Fibroblast of skin of left biceps (primary cell): ENCODE measurements at regions not wholly inside any gene's neighbourhood (a gene's known extent, or its start where the extent isn't known, plus 50 kb on each side); places are given as distances from the start of the nearest gene placed in this dataset.

ENCODE experiments used
- DNase-seq, 2 experiments: peaks; one replicate each; pipeline ENCODE4 v3.0.0-alpha.2; 2013; ENCODE audit warnings: low read depth in 2 of 2

- DNase-seq, result no peak
These were observed 409.7 kb upstream of the SPRED2 start for GRCh38 chr2:65842104-65842503.

- no peak for DNase-seq
These were observed 403.7 kb upstream of the SPRED2 start for GRCh38 chr2:65835975-65836549.

- no peak for DNase-seq
These were observed 402.5 kb upstream of the SPRED2 start for GRCh38 chr2:65834771-65835475.

GRCh38 chr2:65834062-65834461 is 401.7 kb upstream of the SPRED2 start:
- no peak for DNase-seq

GRCh38 chr2:65831509-65831908 is 399.1 kb upstream of the SPRED2 start:
- DNase-seq, result no peak

- DNase-seq, result no peak
These were observed 394.2 kb upstream of the SPRED2 start for GRCh38 chr2:65826567-65826966.

GRCh38 chr2:65823511-65823910 is 391.1 kb upstream of the SPRED2 start:
- no peak for DNase-seq

GRCh38 chr2:65820454-65820853 is 388.1 kb upstream of the SPRED2 start:
- DNase-seq, result no peak

- DNase-seq, result no peak
These were observed 387.6 kb upstream of the SPRED2 start for GRCh38 chr2:65819963-65820362.

GRCh38 chr2:65818873-65819451 is 386.6 kb upstream of the SPRED2 start:
- DNase-seq, result no peak

- no peak for DNase-seq
These were observed 381.3 kb upstream of the SPRED2 start for GRCh38 chr2:65813631-65814173.

- no peak for DNase-seq
These were observed 380.5 kb upstream of the SPRED2 start for GRCh38 chr2:65812887-65813286.

GRCh38 chr2:65807942-65808341 is 375.5 kb upstream of the SPRED2 start:
- DNase-seq, result no peak

- no peak for DNase-seq
These were observed 372.4 kb upstream of the SPRED2 start for GRCh38 chr2:65804777-65805176.

GRCh38 chr2:65802298-65802942 is 370.0 kb upstream of the SPRED2 start:
- DNase-seq, result no peak

- no peak for DNase-seq
These were observed 368.6 kb upstream of the SPRED2 start for GRCh38 chr2:65800998-65801397.

GRCh38 chr2:65799141-65799854 is 366.9 kb upstream of the SPRED2 start:
- DNase-seq, result no peak

GRCh38 chr2:65798641-65799040 is 366.2 kb upstream of the SPRED2 start:
- DNase-seq, result no peak

- DNase-seq, result no peak
These were observed 362.6 kb upstream of the SPRED2 start for GRCh38 chr2:65794994-65795393.

GRCh38 chr2:65791404-65791975 is 359.1 kb upstream of the SPRED2 start:
- DNase-seq, result no peak

- no peak for DNase-seq
These were observed 358.2 kb upstream of the SPRED2 start for GRCh38 chr2:65790676-65790935.
